HG02943 (cell line): ENCODE measurements at regions not wholly inside any gene's neighbourhood (a gene's known extent, or its start where the extent isn't known, plus 50 kb on each side); places are given as distances from the start of the nearest gene placed in this dataset.

Experiments used
- ATAC-seq: cut with Tn5 transposase; IDR thresholded peaks from one replicate; pipeline ENCODE4 v1.9.1; 2021; ENCODE audit warnings: mild to moderate bottlenecking, low read depth, moderate library complexity; ENCODE audit not compliant: unreplicated experiment

GRCh38 chr18:46318356-46318755 lies 214.2 kb downstream of the HAUS1 start:
- no peak for ATAC-seq

GRCh38 chr18:46319783-46320182 lies 215.6 kb downstream of the HAUS1 start:
- no peak for ATAC-seq

- no peak for ATAC-seq
Measured at GRCh38 chr18:46320297-46320696, 216.1 kb downstream of the HAUS1 start.

GRCh38 chr18:46320928-46321711 lies 216.9 kb downstream of the HAUS1 start:
- no peak for ATAC-seq

GRCh38 chr18:46321955-46322354 lies 217.8 kb downstream of the HAUS1 start:
- ATAC-seq: no peak

GRCh38 chr18:46322411-46322891 lies 218.3 kb downstream of the HAUS1 start:
- no peak for ATAC-seq

GRCh38 chr18:46322941-46323340 lies 218.8 kb downstream of the HAUS1 start:
- ATAC-seq: no peak

GRCh38 chr18:46324087-46324955 lies 220.1 kb downstream of the HAUS1 start:
- ATAC-seq: no peak

- no peak for ATAC-seq
Measured at GRCh38 chr18:46325895-46326294, 221.7 kb downstream of the HAUS1 start.

GRCh38 chr18:46329736-46330246 lies 225.6 kb downstream of the HAUS1 start:
- ATAC-seq: no peak

GRCh38 chr18:46331316-46331715 lies 227.1 kb downstream of the HAUS1 start:
- ATAC-seq: no peak

- ATAC-seq: no peak
Measured at GRCh38 chr18:46332286-46332801, 228.2 kb downstream of the HAUS1 start.

- ATAC-seq: no peak
Measured at GRCh38 chr18:46332921-46333341, 228.7 kb downstream of the HAUS1 start.

- no peak for ATAC-seq
Measured at GRCh38 chr18:46333431-46334135, 229.4 kb downstream of the HAUS1 start.

- ATAC-seq: no peak
Measured at GRCh38 chr18:46334868-46335281, 230.7 kb downstream of the HAUS1 start.

GRCh38 chr18:46335534-46336101 lies 231.4 kb downstream of the HAUS1 start:
- no peak for ATAC-seq

GRCh38 chr18:46336278-46337111 lies 232.3 kb downstream of the HAUS1 start:
- no peak for ATAC-seq

- no peak for ATAC-seq
Measured at GRCh38 chr18:46337271-46337670, 233.1 kb downstream of the HAUS1 start.

GRCh38 chr18:46338205-46338604 lies 234.0 kb downstream of the HAUS1 start:
- ATAC-seq: no peak
